HG02588 (cell line): ENCODE measurements at regions not wholly inside any gene's neighbourhood (a gene's known extent, or its start where the extent isn't known, plus 50 kb on each side); places are given as distances from the start of the nearest gene placed in this dataset.
"Not testable (repeated sequence)": the region's sequence is repeated elsewhere in the genome, so short reads cannot be mapped to it uniquely, and the experiment has no call there.

Source experiments
- ATAC-seq: cut with Tn5 transposase; IDR thresholded peaks from one replicate; pipeline ENCODE4 v1.9.1; 2021; ENCODE audit warnings: mild to moderate bottlenecking, moderate library complexity; ENCODE audit not compliant: unreplicated experiment

- no peak for ATAC-seq
These were observed 310.3 kb downstream of the THBS2 start for GRCh38 chr6:168943231-168943905.

- no peak for ATAC-seq
These were observed 311.0 kb downstream of the THBS2 start for GRCh38 chr6:168942646-168943045.

GRCh38 chr6:168941036-168941435, 312.6 kb downstream of the THBS2 start:
- no peak for ATAC-seq

GRCh38 chr6:168939796-168940195, 313.9 kb downstream of the THBS2 start:
- ATAC-seq = no peak

- ATAC-seq = no peak
These were observed 314.6 kb downstream of the THBS2 start for GRCh38 chr6:168939041-168939440.

GRCh38 chr6:168938546-168938945, 315.1 kb downstream of the THBS2 start:
- ATAC-seq = no peak

GRCh38 chr6:168937054-168937453, 316.6 kb downstream of the THBS2 start:
- ATAC-seq = no peak

- ATAC-seq = no peak
These were observed 318.0 kb downstream of the THBS2 start for GRCh38 chr6:168935628-168936010.

- no peak for ATAC-seq
These were observed 318.7 kb downstream of the THBS2 start for GRCh38 chr6:168934660-168935627.

- not testable (repeated sequence) for ATAC-seq
These were observed 321.5 kb downstream of the THBS2 start for GRCh38 chr6:168932171-168932570.

- ATAC-seq = not testable (repeated sequence)
These were observed 322.6 kb downstream of the THBS2 start for GRCh38 chr6:168931072-168931471.

- no peak for ATAC-seq
These were observed 323.7 kb downstream of the THBS2 start for GRCh38 chr6:168929871-168930450.

- no peak for ATAC-seq
These were observed 325.6 kb downstream of the THBS2 start for GRCh38 chr6:168928012-168928411.

GRCh38 chr6:168927026-168927425, 326.6 kb downstream of the THBS2 start:
- ATAC-seq = no peak

- no peak for ATAC-seq
These were observed 327.3 kb downstream of the THBS2 start for GRCh38 chr6:168926306-168926705.

- no peak for ATAC-seq
These were observed 328.0 kb downstream of the THBS2 start for GRCh38 chr6:168925671-168926070.

GRCh38 chr6:168923171-168923570, 330.5 kb downstream of the THBS2 start:
- ATAC-seq = no peak

- no peak for ATAC-seq
These were observed 331.2 kb downstream of the THBS2 start for GRCh38 chr6:168922436-168922835.

- no peak for ATAC-seq
These were observed 333.4 kb downstream of the THBS2 start for GRCh38 chr6:168920289-168920688.

- ATAC-seq = no peak
These were observed 334.0 kb downstream of the THBS2 start for GRCh38 chr6:168919470-168920179.

- ATAC-seq = no peak
These were observed 337.0 kb downstream of the THBS2 start for GRCh38 chr6:168916576-168917211.
